ENCODE measurements at regions not wholly inside any gene's neighbourhood (a gene's known extent, or its start where the extent isn't known, plus 50 kb on each side); places are given as distances from the start of the nearest gene placed in this dataset.
"Not testable (repeated sequence)": the region's sequence is repeated elsewhere in the genome, so short reads cannot be mapped to it uniquely, and the experiment has no call there.

- no peak for DNase-seq
Observed at GRCh38 chr5:40220260-40220659, 459.5 kb upstream of the PTGER4 start.

GRCh38 chr5:40217553-40217952 lies 462.2 kb upstream of the PTGER4 start:
- no peak for DNase-seq

GRCh38 chr5:40210694-40211093 lies 469.0 kb upstream of the PTGER4 start:
- no peak for DNase-seq

GRCh38 chr5:40206030-40206429 lies 473.7 kb upstream of the PTGER4 start:
- DNase-seq: no peak

GRCh38 chr5:40204144-40204543 lies 475.6 kb upstream of the PTGER4 start:
- no peak for DNase-seq

GRCh38 chr5:40202814-40203440 lies 476.8 kb upstream of the PTGER4 start:
- no peak for DNase-seq

- no peak for DNase-seq
Observed at GRCh38 chr5:40198736-40199135, 481.0 kb upstream of the PTGER4 start.

- not testable (repeated sequence) for DNase-seq
Observed at GRCh38 chr5:40195574-40195973, 484.1 kb upstream of the PTGER4 start.

- DNase-seq: no peak
Observed at GRCh38 chr5:40191150-40191549, 488.6 kb upstream of the PTGER4 start.

GRCh38 chr5:40172721-40173120 lies 507.0 kb upstream of the PTGER4 start:
- DNase-seq: no peak

GRCh38 chr5:40171971-40172370 lies 507.7 kb upstream of the PTGER4 start:
- DNase-seq: no peak

- no peak for DNase-seq
Observed at GRCh38 chr5:40167283-40167682, 512.4 kb upstream of the PTGER4 start.

- DNase-seq: no peak
Observed at GRCh38 chr5:40166802-40167201, 512.9 kb upstream of the PTGER4 start.

GRCh38 chr5:40165789-40166728 lies 513.7 kb upstream of the PTGER4 start:
- DNase-seq: no peak

GRCh38 chr5:40165106-40165788 lies 514.5 kb upstream of the PTGER4 start:
- no peak for DNase-seq

- no peak for DNase-seq
Observed at GRCh38 chr5:40160435-40160834, 519.3 kb upstream of the PTGER4 start.

- no peak for DNase-seq
Observed at GRCh38 chr5:40154194-40154593, 525.5 kb upstream of the PTGER4 start.

- DNase-seq: no peak
Observed at GRCh38 chr5:40150896-40151295, 528.8 kb upstream of the PTGER4 start.

GRCh38 chr5:40141896-40142295 lies 537.8 kb upstream of the PTGER4 start:
- no peak for DNase-seq

GRCh38 chr5:40141418-40141817 lies 538.3 kb upstream of the PTGER4 start:
- DNase-seq: no peak

GRCh38 chr5:40137223-40137622 lies 542.5 kb upstream of the PTGER4 start:
- no peak for DNase-seq

- no peak for DNase-seq
Observed at GRCh38 chr5:40134883-40135520, 544.7 kb upstream of the PTGER4 start.

GRCh38 chr5:40124367-40124766 lies 555.3 kb upstream of the PTGER4 start:
- no peak for DNase-seq

Measured in right hindlimb (tissue), 1 donor.